ENCODE measurements at regions not wholly inside any gene's neighbourhood (a gene's known extent, or its start where the extent isn't known, plus 50 kb on each side); places are given as distances from the start of the nearest gene placed in this dataset.

DNA sequence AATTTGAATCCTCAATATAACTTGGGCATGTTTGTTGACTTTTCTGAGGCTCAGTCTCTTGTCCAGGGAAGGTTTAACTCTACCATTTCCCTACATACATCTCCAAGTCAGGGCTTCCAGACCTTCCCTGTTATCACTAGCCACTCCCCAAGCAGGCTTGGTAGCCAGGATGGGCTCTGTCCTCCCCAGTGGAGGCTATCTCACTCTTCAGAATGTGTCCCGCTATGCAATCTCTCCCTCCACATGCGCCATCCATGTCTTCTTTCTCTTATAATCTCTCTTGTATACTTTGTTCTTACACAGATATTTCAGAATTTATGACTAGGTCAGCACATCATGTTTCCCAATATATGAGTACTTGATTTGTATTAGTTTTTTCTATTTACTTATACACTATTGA is 310.4 kb downstream of the HGF start:
- TF ChIP-seq, protein P1, sequence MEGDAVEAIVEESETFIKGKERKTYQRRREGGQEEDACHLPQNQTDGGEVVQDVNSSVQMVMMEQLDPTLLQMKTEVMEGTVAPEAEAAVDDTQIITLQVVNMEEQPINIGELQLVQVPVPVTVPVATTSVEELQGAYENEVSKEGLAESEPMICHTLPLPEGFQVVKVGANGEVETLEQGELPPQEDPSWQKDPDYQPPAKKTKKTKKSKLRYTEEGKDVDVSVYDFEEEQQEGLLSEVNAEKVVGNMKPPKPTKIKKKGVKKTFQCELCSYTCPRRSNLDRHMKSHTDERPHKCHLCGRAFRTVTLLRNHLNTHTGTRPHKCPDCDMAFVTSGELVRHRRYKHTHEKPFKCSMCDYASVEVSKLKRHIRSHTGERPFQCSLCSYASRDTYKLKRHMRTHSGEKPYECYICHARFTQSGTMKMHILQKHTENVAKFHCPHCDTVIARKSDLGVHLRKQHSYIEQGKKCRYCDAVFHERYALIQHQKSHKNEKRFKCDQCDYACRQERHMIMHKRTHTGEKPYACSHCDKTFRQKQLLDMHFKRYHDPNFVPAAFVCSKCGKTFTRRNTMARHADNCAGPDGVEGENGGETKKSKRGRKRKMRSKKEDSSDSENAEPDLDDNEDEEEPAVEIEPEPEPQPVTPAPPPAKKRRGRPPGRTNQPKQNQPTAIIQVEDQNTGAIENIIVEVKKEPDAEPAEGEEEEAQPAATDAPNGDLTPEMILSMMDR (IDR thresholded peaks at IDR 0.05) = no peak
- no peak for TF ChIP-seq RNF2 (IDR thresholded peaks at IDR 0.05; ENCODE audit: borderline replicate concordance, low read depth)
